ENCODE measurements at regions not wholly inside any gene's neighbourhood (a gene's known extent, or its start where the extent isn't known, plus 50 kb on each side); places are given as distances from the start of the nearest gene placed in this dataset.

- 67% methylated on average over 1 of the region's 1 CpG; no CpG with 5 or more reads in 1 of the 2 donors for WGBS, 2 donors (ENCODE audit: low coverage in 1 of 2)
- no peak overlapping the region for H3K4me3 ChIP-seq
- TF ChIP-seq POLR2A (IDR thresholded peaks at IDR 0.05) (no peak), CTCF (IDR thresholded peaks at IDR 0.05) (no peak), POLR2AphosphoS5 (IDR thresholded peaks at IDR 0.05) (no peak), EP300 (IDR thresholded peaks at IDR 0.05) (no peak)
- H3K4me1 ChIP-seq: no peaks in the 10 kb centered on the region
- H3K27ac ChIP-seq: no peak overlapping the region
- no peak for ATAC-seq
- peaks cover 0 to 4% (median 0%) of the 10 kb centered on the region in 3 donors for H3K9me3 ChIP-seq
- peaks cover 39% of the 10 kb centered on the region for H3K27me3 ChIP-seq
- no peaks in the 10 kb centered on the region for H3K36me3 ChIP-seq
These were observed 679.5 kb downstream of the MATN1 start for GRCh38 chr1:30043731-30044408.

DNA sequence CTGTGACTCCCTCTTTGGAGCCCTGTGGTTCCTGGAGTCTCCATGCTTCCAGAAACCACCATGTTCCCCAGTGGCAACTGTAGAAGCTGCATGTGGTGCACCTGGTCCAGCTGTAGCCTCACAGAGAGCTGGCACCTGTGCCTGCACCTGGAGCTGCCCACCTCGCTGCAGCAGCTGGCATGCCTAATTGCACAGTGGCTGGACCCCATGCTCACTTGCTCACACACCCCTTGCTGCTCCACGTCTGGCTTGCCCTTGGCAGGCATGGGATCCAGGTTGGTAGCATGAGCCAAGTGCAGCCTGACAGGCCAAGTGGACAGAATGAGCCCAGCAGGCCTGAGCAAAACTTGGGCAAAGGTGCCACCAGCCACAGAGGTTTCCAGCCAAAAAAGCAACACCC, 680.1 kb downstream of the MATN1 start:
- no peak for ATAC-seq
- H3K36me3 ChIP-seq: no peaks in the 10 kb centered on the region
- no peaks in the 10 kb centered on the region for H3K4me1 ChIP-seq
- H3K9me3 ChIP-seq: peaks cover 0 to 4% (median 0%) of the 10 kb centered on the region in 3 donors
- no CpG with 5 or more reads among the region's 2 CpGs for WGBS, 2 donors (ENCODE audit: low coverage in 1 of 2)
- TF ChIP-seq POLR2AphosphoS5 (IDR thresholded peaks at IDR 0.05): no peak
- TF ChIP-seq EP300 (IDR thresholded peaks at IDR 0.05): no peak
- TF ChIP-seq POLR2A (IDR thresholded peaks at IDR 0.05): no peak
- TF ChIP-seq CTCF (IDR thresholded peaks at IDR 0.05): no peak
- H3K27ac ChIP-seq: no peak overlapping the region
- peaks cover 33% of the 10 kb centered on the region for H3K27me3 ChIP-seq
- no peak overlapping the region for H3K4me3 ChIP-seq

GRCh38 chr1:30042438-30043147, 680.8 kb downstream of the MATN1 start:
- WGBS, 2 donors (ENCODE audit: low coverage in 1 of 2): no CpG with 5 or more reads among the region's 2 CpGs
- no peak for ATAC-seq

DNA sequence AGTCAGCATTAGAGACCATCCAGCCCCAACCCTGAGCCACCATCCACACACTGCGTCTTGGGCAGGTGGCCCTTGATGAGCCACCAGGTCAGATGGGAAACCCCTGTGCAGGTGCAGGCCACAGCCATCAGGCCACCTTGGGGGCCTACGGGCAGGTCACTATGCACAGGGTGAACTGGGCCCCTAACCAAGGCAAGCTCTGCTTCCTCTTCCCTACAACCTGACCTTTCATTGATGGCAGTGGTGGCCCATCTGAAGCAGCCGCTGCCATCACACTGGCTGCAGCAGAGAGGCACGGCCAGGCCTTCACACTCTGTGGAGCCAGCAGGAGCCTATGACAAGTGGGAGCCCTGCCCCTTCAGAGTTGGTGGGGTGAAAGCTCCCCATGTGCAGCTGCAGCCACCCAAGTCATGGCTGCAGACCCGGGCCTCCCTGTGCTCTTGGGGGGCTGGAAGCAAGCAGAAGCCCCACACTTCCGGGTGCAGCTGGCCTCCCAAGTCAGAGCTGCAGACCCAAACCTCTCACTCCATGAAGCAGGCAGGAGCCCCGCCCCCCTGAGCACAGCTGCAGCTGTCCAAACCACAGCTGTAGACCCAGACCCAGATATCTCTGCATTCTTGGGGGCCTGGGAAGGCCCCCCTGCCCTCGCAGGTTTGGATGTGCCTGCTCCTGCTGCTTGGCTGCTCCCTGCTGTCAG, 681.5 kb downstream of the MATN1 start:
- H3K4me1 ChIP-seq: no peaks in the 10 kb centered on the region
- no peak for TF ChIP-seq CTCF (IDR thresholded peaks at IDR 0.05)
- no peak for TF ChIP-seq POLR2AphosphoS5 (IDR thresholded peaks at IDR 0.05)
- TF ChIP-seq EP300 (IDR thresholded peaks at IDR 0.05): no peak
- peaks cover 24% of the 10 kb centered on the region for H3K27me3 ChIP-seq
- ATAC-seq: no peak
- WGBS, 2 donors (ENCODE audit: low coverage in 1 of 2): 80% methylated on average over 1 of the region's 8 CpGs; no CpG with 5 or more reads in 1 of the 2 donors
- no peak overlapping the region for H3K4me3 ChIP-seq
- no peak overlapping the region for H3K27ac ChIP-seq
- H3K36me3 ChIP-seq: no peaks in the 10 kb centered on the region
- H3K9me3 ChIP-seq: peaks cover 0 to 4% (median 0%) of the 10 kb centered on the region in 3 donors

More at GRCh38 chr1:30042438-30043147, 680.8 kb downstream of the MATN1 start:
- Histone ChIP-seq H3K36me3 (no peaks in the 10 kb centered on the region), H3K27ac (no peak overlapping the region), H3K4me1 (no peaks in the 10 kb centered on the region), H3K27me3 (peaks cover 31% of the 10 kb centered on the region), H3K4me3 (no peak overlapping the region), H3K9me3 (peaks cover 0 to 4% (median 0%) of the 10 kb centered on the region in 3 donors)
- TF ChIP-seq POLR2A (IDR thresholded peaks at IDR 0.05): no peak
- no peak for TF ChIP-seq POLR2AphosphoS5 (IDR thresholded peaks at IDR 0.05)
- TF ChIP-seq CTCF (IDR thresholded peaks at IDR 0.05): no peak
- TF ChIP-seq EP300 (IDR thresholded peaks at IDR 0.05): no peak
